ENCODE measurements at regions not wholly inside any gene's neighbourhood (a gene's known extent, or its start where the extent isn't known, plus 50 kb on each side); places are given as distances from the start of the nearest gene placed in this dataset.

GRCh38 chr1:45265244-45265643 is 58.8 kb upstream of the ZSWIM5 start:
- H3K27me3 ChIP-seq (ENCODE audit: control insufficient read depth in 1 of 2, insufficient read depth in 2 of 2, low read length in 2 of 2), result no peaks in the 10 kb centered on the region
- no peak for FAIRE-seq
- in situ Hi-C loops (cut with HindIII; ENCODE audit: extremely low pct_ligation_motif_present, low pct_unique_long_range_greater_than_20kb), result no loop called here

GRCh38 chr1:45266151-45266801 is 59.9 kb upstream of the ZSWIM5 start:
- H3K4me3 ChIP-seq (replicated peaks in 1 of 3; ENCODE audit: insufficient read depth in 1 of 3, low read depth in 2 of 3, low read length in 3 of 3), result no peak overlapping the region; a peak in 1 of 6 replicates
- no peak overlapping the region for H2AFZ ChIP-seq (ENCODE audit: low read length)
- no peaks in the 10 kb centered on the region for H3K36me3 ChIP-seq (replicated peaks in 1 of 2; ENCODE audit: control insufficient read depth in 1 of 2, insufficient read depth in 2 of 2, low read length in 2 of 2)
- intact Hi-C loops (cut with micrococcal nuclease; ENCODE audit: unreplicated experiment) (no loop called here), in situ Hi-C loops (cut with HindIII; ENCODE audit: extremely low pct_ligation_motif_present, low pct_unique_long_range_greater_than_20kb) (no loop called here)
- H3K9ac ChIP-seq (ENCODE audit: insufficient read depth, low read depth, low read length), result peak overlapping the region; percentile 79
- no peaks in the 10 kb centered on the region for H3K27me3 ChIP-seq (ENCODE audit: control insufficient read depth in 1 of 2, insufficient read depth in 2 of 2, low read length in 2 of 2)
- H3K79me2 ChIP-seq (ENCODE audit: insufficient read depth, low read length), result no peaks in the 10 kb centered on the region
- ATAC-seq, result peak; percentile 83
- ChIA-PET CTCF (ENCODE audit: low intra/inter-chr PET ratio, low total read pairs) (no interaction called here), POLR2A (interaction anchor here (1.1 to 2.6 kb wide), 6 partner anchors 32 to 256 kb away, joined by 3 to 12 read pairs (median 6); partner anchors contain the start of genes HECTD3, MUTYH, PRDX1 and TOE1)
- H3K27ac ChIP-seq (ENCODE audit: extremely low read length, insufficient read depth, low read length), result peak overlapping the region; percentile 96
- no peaks in the 10 kb centered on the region for H3K9me3 ChIP-seq (ENCODE audit: low read length)
- peak overlapping the region; percentile 54 for H3K4me2 ChIP-seq (ENCODE audit: low read depth, low read length)
- BruUV-seq (replicated peaks), result no TSS peak
- peak; percentile 76 for FAIRE-seq
- peaks cover 54% of the 10 kb centered on the region for H3K4me1 ChIP-seq (ENCODE audit: insufficient read depth, low read length)
- H4K20me1 ChIP-seq (ENCODE audit: insufficient read depth, low read length), result no peaks in the 10 kb centered on the region
- peak; percentile 89 for DNase-seq (ENCODE audit: low spot score)
- WGBS (ENCODE audit: low lambda C conversion rate), result 2% methylated on average over 3 of the region's 7 CpGs
- TF ChIP-seq NCOA2 (CRISPR knock-in tag; IDR thresholded peaks at IDR 0.05) (peak; percentile 52), ZHX1 (CRISPR knock-in tag; IDR thresholded peaks at IDR 0.05; ENCODE audit: low read depth) (0 out of 2 replicates have a peak, but pooled peaks have one; percentile 43), ZNF7 (CRISPR knock-in tag; IDR thresholded peaks at IDR 0.05) (peak; percentile 76), ASH2L (IDR thresholded peaks at IDR 0.05; ENCODE audit: insufficient read length, low read depth, low read length) (peak; percentile 21), ZBTB38 (CRISPR knock-in tag; IDR thresholded peaks at IDR 0.05) (peak; percentile 82), ZNF569 (CRISPR knock-in tag; IDR thresholded peaks at IDR 0.05; ENCODE audit: borderline replicate concordance) (no peak), ZNF777 (CRISPR knock-in tag; IDR thresholded peaks at IDR 0.05) (no peak), CBX1 (IDR thresholded peaks at IDR 0.05; ENCODE audit: low read depth) (no peak), NFE2L2 (IDR thresholded peaks at IDR 0.05; ENCODE audit: low read length) (peak; percentile 98), ZNF629 (CRISPR knock-in tag; conservative IDR thresholded peaks at IDR 0.05) (no peak), NR2F1 (CRISPR knock-in tag; IDR thresholded peaks at IDR 0.05) (peak in 1 of 2 experiments; percentile 33; a peak in 1 of 4 replicates)

More at GRCh38 chr1:45265244-45265643, 58.8 kb upstream of the ZSWIM5 start:
- POLR2A ChIA-PET, result interaction anchor here (1.1 to 2.6 kb wide), 2 partner anchors 33 to 59 kb away, joined by 5 to 12 read pairs; partner anchors contain the start of gene ZSWIM5
- H4K20me1 ChIP-seq (ENCODE audit: insufficient read depth, low read length), result no peaks in the 10 kb centered on the region
- H3K4me3 ChIP-seq (replicated peaks in 1 of 3; ENCODE audit: insufficient read depth in 1 of 3, low read depth in 2 of 3, low read length in 3 of 3), result no peak overlapping the region
- H3K4me1 ChIP-seq (ENCODE audit: insufficient read depth, low read length), result peaks cover 57% of the 10 kb centered on the region
- peak overlapping the region; percentile 96 for H3K27ac ChIP-seq (ENCODE audit: extremely low read length, insufficient read depth, low read length)
- intact Hi-C loops (cut with micrococcal nuclease; ENCODE audit: unreplicated experiment), result no loop called here
- no peak overlapping the region for H3K4me2 ChIP-seq (ENCODE audit: low read depth, low read length)
- no peak for DNase-seq (ENCODE audit: low spot score)
- H3K79me2 ChIP-seq (ENCODE audit: insufficient read depth, low read length), result no peaks in the 10 kb centered on the region
- H3K36me3 ChIP-seq (replicated peaks in 1 of 2; ENCODE audit: control insufficient read depth in 1 of 2, insufficient read depth in 2 of 2, low read length in 2 of 2), result no peaks in the 10 kb centered on the region
- no TSS peak for BruUV-seq (replicated peaks)
- ATAC-seq, result no peak
- TF ChIP-seq ZNF251 (CRISPR knock-in tag; IDR thresholded peaks at IDR 0.05) (no peak), ZNF512 (CRISPR knock-in tag; IDR thresholded peaks at IDR 0.05) (no peak)
- no peak overlapping the region for H2AFZ ChIP-seq (ENCODE audit: low read length)
- 88% methylated on average over 1 of the region's 1 CpG for WGBS (ENCODE audit: low lambda C conversion rate)
- H3K9me3 ChIP-seq (ENCODE audit: low read length), result no peaks in the 10 kb centered on the region
- H3K9ac ChIP-seq (ENCODE audit: insufficient read depth, low read depth, low read length), result no peak overlapping the region
- CTCF ChIA-PET (ENCODE audit: low intra/inter-chr PET ratio, low total read pairs), result no interaction called here
